Liver (tissue), 8 donors: ENCODE measurements at regions not wholly inside any gene's neighbourhood (a gene's known extent, or its start where the extent isn't known, plus 50 kb on each side); places are given as distances from the start of the nearest gene placed in this dataset.

Source experiments
- DNase-seq: peaks from one replicate; pipeline ENCODE4 v3.0.0-alpha.2; 2017; ENCODE audit warnings: low spot score
- H3K27ac ChIP-seq, 2 donors: one replicate each; pipeline ENCODE4 v1.7.0; 2013; ENCODE audit warnings: inconsistent platforms in 2 of 2, low read length in 2 of 2, control low read depth in 1 of 2, low read depth in 1 of 2, mild to moderate bottlenecking in 1 of 2
- H3K27me3 ChIP-seq, 4 donors: one replicate each; pipeline versions ENCODE4 v1.6.1 to v1.7.0; 2013; ENCODE audit warnings: low read length in 3 of 4, inconsistent platforms in 1 of 4, mild to moderate bottlenecking in 1 of 4, moderate library complexity in 1 of 4; ENCODE audit not compliant: control insufficient read depth in 4 of 4, insufficient read depth in 4 of 4
- H3K36me3 ChIP-seq, 4 donors: one replicate each; pipeline versions ENCODE4 v1.6.1 to v1.7.0; 2013; ENCODE audit warnings: low read length in 3 of 4, mild to moderate bottlenecking in 3 of 4, low read depth in 1 of 4, moderate library complexity in 1 of 4; ENCODE audit not compliant: control insufficient read depth in 4 of 4, insufficient read depth in 3 of 4
- H3K4me1 ChIP-seq, 4 donors: one replicate each; pipeline versions ENCODE4 v1.6.1 to v1.7.0; 2013; ENCODE audit warnings: low read length in 3 of 4, mild to moderate bottlenecking in 3 of 4, moderate library complexity in 1 of 4; ENCODE audit not compliant: control insufficient read depth in 4 of 4, insufficient read depth in 4 of 4
- H3K4me3 ChIP-seq, 3 donors: one replicate each; pipeline versions ENCODE4 v1.6.1 to v1.7.0; 2013; ENCODE audit warnings: low read length in 3 of 3, control low read depth in 1 of 3, low read depth in 1 of 3, mild to moderate bottlenecking in 1 of 3
- H3K9ac ChIP-seq, 2 donors: one replicate each; pipeline ENCODE4 v1.7.0; 2013; ENCODE audit warnings: low read length in 2 of 2, mild to moderate bottlenecking in 2 of 2, moderate library complexity in 2 of 2, control low read depth in 1 of 2, low read depth in 1 of 2
- H3K9me3 ChIP-seq, 4 donors: one replicate each; pipeline versions ENCODE4 v1.6.1 to v1.7.0; 2013; ENCODE audit warnings: low read length in 3 of 4; ENCODE audit not compliant: control insufficient read depth in 4 of 4
- ATF3 ChIP-seq: IDR thresholded peaks from 2 replicates; pipeline ENCODE4 v1.6.1; 2016; ENCODE audit warnings: antibody characterized with exemption
- CTCF ChIP-seq: fragments of 150-350 bp; IDR thresholded peaks from 2 replicates; pipeline ENCODE4 v1.5.1; 2017; ENCODE audit warnings: improper control_type of control experiment, low read depth, low read length; ENCODE audit not compliant: missing input control
- EGR1 ChIP-seq, 2 donors: IDR thresholded peaks; 2 replicates each; pipeline ENCODE4 v1.6.1; 2016 to 2018; ENCODE audit warnings: antibody characterized with exemption in 2 of 2, low read depth in 2 of 2
- GABPA ChIP-seq, 2 donors: IDR thresholded peaks in 1 of 2; conservative IDR thresholded peaks in 1 of 2; 2 replicates each; pipeline ENCODE4 v1.6.1; 2016; ENCODE audit warnings: antibody characterized with exemption in 2 of 2, mild to moderate bottlenecking in 1 of 2, moderate library complexity in 1 of 2
- HNF4A ChIP-seq, 2 donors: conservative IDR thresholded peaks; 2 replicates each; pipeline ENCODE4 v1.6.1; 2016; ENCODE audit warnings: antibody characterized with exemption in 2 of 2, mild to moderate bottlenecking in 2 of 2
- JUND ChIP-seq, 2 donors: IDR thresholded peaks; 2 replicates each; pipeline ENCODE4 v1.6.1; 2016; ENCODE audit warnings: antibody characterized with exemption in 2 of 2
- MAX ChIP-seq: IDR thresholded peaks from 2 replicates; pipeline ENCODE4 v1.6.1; 2016; ENCODE audit warnings: antibody characterized with exemption
- NR2F2 ChIP-seq: IDR thresholded peaks from 2 replicates; pipeline ENCODE4 v1.6.1; 2016; ENCODE audit warnings: antibody characterized with exemption
- RAD21 ChIP-seq, 2 donors: IDR thresholded peaks; 2 replicates each; pipeline ENCODE4 v1.6.1; 2016; ENCODE audit warnings: antibody characterized with exemption in 2 of 2, mild to moderate bottlenecking in 2 of 2
- RXRA ChIP-seq, 2 donors: IDR thresholded peaks; 2 replicates each; pipeline ENCODE4 v1.6.1; 2017 to 2018; ENCODE audit warnings: antibody characterized with exemption in 2 of 2, mild to moderate bottlenecking in 1 of 2
- SP1 ChIP-seq: IDR thresholded peaks from 2 replicates; pipeline ENCODE4 v1.6.1; 2018; ENCODE audit warnings: antibody characterized with exemption, mild to moderate bottlenecking
- YY1 ChIP-seq: IDR thresholded peaks from 2 replicates; pipeline ENCODE4 v1.6.1; 2016; ENCODE audit warnings: antibody characterized with exemption, mild to moderate bottlenecking
- ZBTB33 ChIP-seq: IDR thresholded peaks from 2 replicates; pipeline ENCODE4 v1.6.1; 2016; ENCODE audit warnings: antibody characterized with exemption
- WGBS: extraction: QIAGEN DNeasy Blood & Tissue Kit; methylation state at CpG from one replicate; pipeline ENCODE4 v1.1.7; 2013; 5-methylcytosine and 5-hydroxymethylcytosine counted together
- TF ChIP-seq, protein P1 (sequence below): IDR thresholded peaks from 2 replicates; pipeline ENCODE4 v1.6.1; 2016; ENCODE audit warnings: antibody characterized with exemption, mild to moderate bottlenecking
- donor health status: healthy.
- donor health status: healthy.
- donor health status: healthy.
- donor health status: healthy.
- donor health status: healthy.

- Histone ChIP-seq H3K9me3 (no peaks in the 10 kb centered on the region), H3K27ac (no peak overlapping the region), H3K9ac (no peak overlapping the region), H3K4me3 (no peak overlapping the region), H3K4me1 (no peaks in the 10 kb centered on the region), H3K36me3 (no peaks in the 10 kb centered on the region), H3K27me3 (no peaks in the 10 kb centered on the region)
- 29% methylated on average over 3 of the region's 3 CpGs for WGBS
- no peak for DNase-seq
- TF ChIP-seq YY1 (no peak), SP1 (no peak), RXRA (IDR thresholded peaks at IDR 0.05) (no peak), JUND (IDR thresholded peaks at IDR 0.05) (no peak), HNF4A (conservative IDR thresholded peaks at IDR 0.05) (no peak), RAD21 (IDR thresholded peaks at IDR 0.05) (no peak), EGR1 (IDR thresholded peaks at IDR 0.05; ENCODE audit: low read depth in 2 of 2) (no peak), ATF3 (no peak), ZBTB33 (no peak), NR2F2 (no peak), MAX (no peak)
These were observed 419.8 kb downstream of the SLITRK6 start for GRCh38 chr13:85379433-85379832.

DNA sequence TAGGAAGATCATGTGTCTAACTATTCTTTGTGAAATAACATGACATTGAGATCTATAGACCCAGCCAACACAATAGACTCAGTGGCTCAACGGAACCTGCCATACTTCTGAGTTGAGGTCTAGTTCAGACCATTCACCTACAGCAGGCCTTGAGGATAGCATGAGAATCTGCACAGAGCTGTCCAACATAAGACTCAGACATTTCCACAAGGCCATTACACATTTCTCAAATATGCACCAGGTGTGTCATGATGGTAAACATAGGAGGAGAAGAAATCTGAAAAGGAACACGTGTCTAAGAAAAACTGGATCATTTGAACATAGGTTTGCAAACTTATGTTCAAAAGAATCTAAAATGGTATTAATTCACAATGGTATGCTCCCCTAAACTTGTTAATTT lies 421.4 kb downstream of the SLITRK6 start:
- no peak for TF ChIP-seq YY1
- TF ChIP-seq RAD21 (IDR thresholded peaks at IDR 0.05) = no peak
- no peak for TF ChIP-seq JUND (IDR thresholded peaks at IDR 0.05)
- TF ChIP-seq RXRA (IDR thresholded peaks at IDR 0.05) = no peak
- no peak for TF ChIP-seq MAX
- no peak for TF ChIP-seq CTCF
- no peak for TF ChIP-seq EGR1 (IDR thresholded peaks at IDR 0.05; ENCODE audit: low read depth in 2 of 2)
- TF ChIP-seq GABPA (IDR thresholded peaks at IDR 0.05 in 1 of 2, conservative IDR thresholded peaks at IDR 0.05 in 1 of 2) = no peak
- TF ChIP-seq SP1 = no peak
- TF ChIP-seq HNF4A (conservative IDR thresholded peaks at IDR 0.05) = no peak
- TF ChIP-seq, protein P1, sequence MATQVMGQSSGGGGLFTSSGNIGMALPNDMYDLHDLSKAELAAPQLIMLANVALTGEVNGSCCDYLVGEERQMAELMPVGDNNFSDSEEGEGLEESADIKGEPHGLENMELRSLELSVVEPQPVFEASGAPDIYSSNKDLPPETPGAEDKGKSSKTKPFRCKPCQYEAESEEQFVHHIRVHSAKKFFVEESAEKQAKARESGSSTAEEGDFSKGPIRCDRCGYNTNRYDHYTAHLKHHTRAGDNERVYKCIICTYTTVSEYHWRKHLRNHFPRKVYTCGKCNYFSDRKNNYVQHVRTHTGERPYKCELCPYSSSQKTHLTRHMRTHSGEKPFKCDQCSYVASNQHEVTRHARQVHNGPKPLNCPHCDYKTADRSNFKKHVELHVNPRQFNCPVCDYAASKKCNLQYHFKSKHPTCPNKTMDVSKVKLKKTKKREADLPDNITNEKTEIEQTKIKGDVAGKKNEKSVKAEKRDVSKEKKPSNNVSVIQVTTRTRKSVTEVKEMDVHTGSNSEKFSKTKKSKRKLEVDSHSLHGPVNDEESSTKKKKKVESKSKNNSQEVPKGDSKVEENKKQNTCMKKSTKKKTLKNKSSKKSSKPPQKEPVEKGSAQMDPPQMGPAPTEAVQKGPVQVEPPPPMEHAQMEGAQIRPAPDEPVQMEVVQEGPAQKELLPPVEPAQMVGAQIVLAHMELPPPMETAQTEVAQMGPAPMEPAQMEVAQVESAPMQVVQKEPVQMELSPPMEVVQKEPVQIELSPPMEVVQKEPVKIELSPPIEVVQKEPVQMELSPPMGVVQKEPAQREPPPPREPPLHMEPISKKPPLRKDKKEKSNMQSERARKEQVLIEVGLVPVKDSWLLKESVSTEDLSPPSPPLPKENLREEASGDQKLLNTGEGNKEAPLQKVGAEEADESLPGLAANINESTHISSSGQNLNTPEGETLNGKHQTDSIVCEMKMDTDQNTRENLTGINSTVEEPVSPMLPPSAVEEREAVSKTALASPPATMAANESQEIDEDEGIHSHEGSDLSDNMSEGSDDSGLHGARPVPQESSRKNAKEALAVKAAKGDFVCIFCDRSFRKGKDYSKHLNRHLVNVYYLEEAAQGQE = no peak
- DNase-seq = no peak
- Histone ChIP-seq H3K4me1 (no peaks in the 10 kb centered on the region), H3K9ac (no peak overlapping the region), H3K27me3 (no peaks in the 10 kb centered on the region), H3K9me3 (no peaks in the 10 kb centered on the region), H3K27ac (no peak overlapping the region), H3K36me3 (no peaks in the 10 kb centered on the region), H3K4me3 (no peak overlapping the region)
- WGBS = 82% methylated on average over 2 of the region's 2 CpGs
